H9 (cell line): ENCODE measurements at regions not wholly inside any gene's neighbourhood (a gene's known extent, or its start where the extent isn't known, plus 50 kb on each side); places are given as distances from the start of the nearest gene placed in this dataset.

Experiments used
- DNase-seq: peaks from one replicate; pipeline ENCODE4 v3.0.0-alpha.2; 2017
- H2AFZ ChIP-seq: one replicate; pipeline ENCODE4 v1.6.1; 2013; ENCODE audit warnings: mild to moderate bottlenecking, low read length, control low read depth, moderate library complexity
- H2AK5ac ChIP-seq: 2 replicates; pipeline ENCODE4 v1.6.1; 2013; ENCODE audit warnings: low read length, control low read depth, mixed read lengths; ENCODE audit not compliant: insufficient read length
- H2BK120ac ChIP-seq: one replicate; pipeline ENCODE4 v1.6.1; 2013; ENCODE audit warnings: low read depth, mild to moderate bottlenecking, low read length, control low read depth, inconsistent platforms; ENCODE audit not compliant: poor library complexity, severe bottlenecking
- H2BK12ac ChIP-seq: 2 replicates; pipeline ENCODE4 v1.6.1; 2013; ENCODE audit warnings: low read length, control low read depth, mixed read lengths, low read depth; ENCODE audit not compliant: insufficient read length
- H2BK15ac ChIP-seq: 2 replicates; pipeline ENCODE4 v1.6.1; 2013; ENCODE audit warnings: low read depth, low read length, control low read depth
- H2BK20ac ChIP-seq: one replicate; pipeline ENCODE4 v1.6.1; 2013; ENCODE audit warnings: low read depth, mild to moderate bottlenecking, low read length, control low read depth, inconsistent platforms; ENCODE audit not compliant: poor library complexity, severe bottlenecking
- H2BK5ac ChIP-seq: 2 replicates; pipeline ENCODE4 v1.6.1; 2013; ENCODE audit warnings: low read length, control low read depth, mixed read lengths; ENCODE audit not compliant: insufficient read length
- H3K14ac ChIP-seq: 2 replicates; pipeline ENCODE4 v1.6.1; 2013; ENCODE audit warnings: low read length, control low read depth; ENCODE audit not compliant: insufficient read depth
- H3K18ac ChIP-seq: 2 replicates; pipeline ENCODE4 v1.6.1; 2013; ENCODE audit warnings: low read depth, mild to moderate bottlenecking, mixed read lengths, low read length, control low read depth; ENCODE audit not compliant: insufficient read length
- H3K23ac ChIP-seq: 2 replicates; pipeline ENCODE4 v1.6.1; 2013; ENCODE audit warnings: low read length, control low read depth, mixed read lengths, low read depth; ENCODE audit not compliant: insufficient read length
- H3K23me2 ChIP-seq: 2 replicates; pipeline ENCODE4 v1.6.1; 2013; ENCODE audit warnings: low read depth, mild to moderate bottlenecking, mixed read lengths, low read length, control low read depth; ENCODE audit not compliant: insufficient read length, poor library complexity, severe bottlenecking
- H3K27ac ChIP-seq: 2 replicates; pipeline ENCODE4 v1.5.1; 2013; ENCODE audit warnings: low read length, control low read depth, mixed read lengths, low read depth; ENCODE audit not compliant: insufficient read length
- H3K27me3 ChIP-seq: 2 replicates; pipeline ENCODE4 v1.6.1; 2013; ENCODE audit warnings: low read length, control low read depth, inconsistent platforms; ENCODE audit not compliant: insufficient read depth
- H3K4ac ChIP-seq: 2 replicates; pipeline ENCODE4 v1.6.1; 2013; ENCODE audit warnings: low read depth, mild to moderate bottlenecking, control low read depth, inconsistent platforms, low read length, moderate library complexity
- H3K4me1 ChIP-seq: 2 replicates; pipeline ENCODE4 v1.6.1; 2013; ENCODE audit warnings: low read length, control low read depth, inconsistent platforms; ENCODE audit not compliant: insufficient read depth
- H3K4me2 ChIP-seq: 2 replicates; pipeline ENCODE4 v1.6.1; 2013; ENCODE audit warnings: low read length, control low read depth, mixed read lengths; ENCODE audit not compliant: insufficient read length, insufficient read depth
- H3K56ac ChIP-seq: 2 replicates; pipeline ENCODE4 v1.6.1; 2013; ENCODE audit warnings: low read depth, mild to moderate bottlenecking, mixed read lengths, low read length, control low read depth; ENCODE audit not compliant: insufficient read length
- H3K79me1 ChIP-seq: 2 replicates; pipeline ENCODE4 v1.6.1; 2013; ENCODE audit warnings: low read depth, mild to moderate bottlenecking, moderate library complexity, low read length, control low read depth, inconsistent platforms; ENCODE audit not compliant: insufficient read depth, poor library complexity, severe bottlenecking
- H3K79me2 ChIP-seq: 2 replicates; pipeline ENCODE4 v1.6.1; 2013; ENCODE audit warnings: low read length, control low read depth, inconsistent platforms; ENCODE audit not compliant: insufficient read depth
- H3K9ac ChIP-seq: 2 replicates; pipeline ENCODE4 v1.6.1; 2013; ENCODE audit warnings: low read length, control low read depth, mixed read lengths; ENCODE audit not compliant: insufficient read length; ENCODE audit errors: extremely low read depth
- H3K9me3 ChIP-seq: one replicate; pipeline ENCODE4 v1.6.1; 2013; ENCODE audit warnings: low read depth, low read length, inconsistent platforms; ENCODE audit not compliant: control insufficient read depth
- H3T11ph ChIP-seq: one replicate; pipeline ENCODE4 v1.6.1; 2013; ENCODE audit warnings: mild to moderate bottlenecking, low read length, control low read depth, inconsistent platforms
- H4K20me1 ChIP-seq: one replicate; pipeline ENCODE4 v1.6.1; 2013; ENCODE audit not compliant: control insufficient read depth, insufficient read length, insufficient read depth
- H4K5ac ChIP-seq: 2 replicates; pipeline ENCODE4 v1.6.1; 2013; ENCODE audit warnings: low read depth, mild to moderate bottlenecking, mixed read lengths, low read length, control low read depth; ENCODE audit not compliant: insufficient read length
- H4K8ac ChIP-seq: replicated peaks from 2 replicates; pipeline ENCODE4 v1.6.1; 2013; ENCODE audit warnings: low read length, control low read depth, mixed read lengths, low read depth; ENCODE audit not compliant: insufficient read length
- H4K91ac ChIP-seq: 2 replicates; pipeline ENCODE4 v1.6.1; 2013; ENCODE audit warnings: low read depth, mild to moderate bottlenecking, moderate library complexity, mixed read lengths, low read length, control low read depth; ENCODE audit not compliant: insufficient read length
- H3K27ac Mint-ChIP-seq, 3 experiments: 2 replicates in 2 of 3; 3 replicates in 1 of 3; pipeline ENCODE4 v1.8.0; 2020 to 2021; ENCODE audit warnings: mixed read lengths in 3 of 3, mild to moderate bottlenecking in 1 of 3, moderate library complexity in 1 of 3
- H3K27me3 Mint-ChIP-seq: 2 replicates; pipeline ENCODE4 v1.8.0; 2021; ENCODE audit warnings: low read depth, mild to moderate bottlenecking, moderate library complexity, mixed read lengths
- H3K36me3 Mint-ChIP-seq, 3 experiments: 2 replicates in 2 of 3; 3 replicates in 1 of 3; pipeline ENCODE4 v1.8.0; 2020 to 2021; ENCODE audit warnings: low read depth in 3 of 3, mixed read lengths in 3 of 3; ENCODE audit not compliant: insufficient read depth in 1 of 3
- H3K4me1 Mint-ChIP-seq, 2 experiments: 2 replicates each; pipeline ENCODE4 v1.8.0; 2020; ENCODE audit warnings: mixed read lengths in 2 of 2
- H3K4me3 Mint-ChIP-seq, 2 experiments: 2 replicates in 1 of 2; 3 replicates in 1 of 2; pipeline ENCODE4 v1.8.0; 2020 to 2021; ENCODE audit warnings: mild to moderate bottlenecking in 2 of 2, mixed read lengths in 2 of 2, moderate library complexity in 1 of 2
- H3K9me3 Mint-ChIP-seq, 2 experiments: 2 replicates in 1 of 2; 3 replicates in 1 of 2; pipeline ENCODE4 v1.8.0; 2020; ENCODE audit warnings: mild to moderate bottlenecking in 2 of 2, mixed read lengths in 2 of 2, moderate library complexity in 1 of 2
- WGBS: extraction: QIAGEN DNeasy Blood & Tissue Kit; methylation state at CpG from one replicate; pipeline ENCODE4 v1.1.7; 2013; ENCODE audit warnings: missing lambda C conversion rate, low lambda C conversion rate, mixed read lengths; ENCODE audit not compliant: insufficient read length; ENCODE audit errors: extremely low coverage; 5-methylcytosine and 5-hydroxymethylcytosine counted together
- TF ChIP-seq, protein P1 (sequence below): fragments of 200-600 bp; sonication (generic); conservative IDR thresholded peaks from 3 replicates; pipeline ENCODE4 v1.8.0; 2021; ENCODE audit warnings: antibody characterized with exemption, mild to moderate bottlenecking

DNA sequence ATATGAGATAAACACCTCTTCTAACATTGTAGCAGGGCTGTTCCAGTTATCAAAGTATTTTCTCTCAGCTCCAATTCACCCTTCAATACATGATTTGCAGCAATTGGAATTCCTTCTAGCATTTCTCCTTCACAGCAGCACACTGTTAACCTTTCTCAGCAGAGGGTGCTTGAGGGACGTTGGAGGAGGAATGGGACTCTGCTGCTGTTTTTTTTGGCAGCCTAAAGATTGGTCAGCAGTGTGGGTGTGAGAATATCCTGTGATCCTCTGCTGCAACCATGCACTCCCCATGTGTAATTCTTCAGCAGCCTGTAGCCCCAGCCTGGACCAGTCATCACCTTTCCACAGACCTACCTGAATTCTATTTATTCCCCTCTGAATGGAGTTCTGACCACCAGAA, 1708.9 kb upstream of the CELF4 start:
- H3K9me3 ChIP-seq, result no peaks in the 10 kb centered on the region
- H3K79me2 ChIP-seq, result no peaks in the 10 kb centered on the region
- TF ChIP-seq, protein P1, sequence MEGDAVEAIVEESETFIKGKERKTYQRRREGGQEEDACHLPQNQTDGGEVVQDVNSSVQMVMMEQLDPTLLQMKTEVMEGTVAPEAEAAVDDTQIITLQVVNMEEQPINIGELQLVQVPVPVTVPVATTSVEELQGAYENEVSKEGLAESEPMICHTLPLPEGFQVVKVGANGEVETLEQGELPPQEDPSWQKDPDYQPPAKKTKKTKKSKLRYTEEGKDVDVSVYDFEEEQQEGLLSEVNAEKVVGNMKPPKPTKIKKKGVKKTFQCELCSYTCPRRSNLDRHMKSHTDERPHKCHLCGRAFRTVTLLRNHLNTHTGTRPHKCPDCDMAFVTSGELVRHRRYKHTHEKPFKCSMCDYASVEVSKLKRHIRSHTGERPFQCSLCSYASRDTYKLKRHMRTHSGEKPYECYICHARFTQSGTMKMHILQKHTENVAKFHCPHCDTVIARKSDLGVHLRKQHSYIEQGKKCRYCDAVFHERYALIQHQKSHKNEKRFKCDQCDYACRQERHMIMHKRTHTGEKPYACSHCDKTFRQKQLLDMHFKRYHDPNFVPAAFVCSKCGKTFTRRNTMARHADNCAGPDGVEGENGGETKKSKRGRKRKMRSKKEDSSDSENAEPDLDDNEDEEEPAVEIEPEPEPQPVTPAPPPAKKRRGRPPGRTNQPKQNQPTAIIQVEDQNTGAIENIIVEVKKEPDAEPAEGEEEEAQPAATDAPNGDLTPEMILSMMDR, result no peak
- H2AFZ ChIP-seq, result no peak overlapping the region
- H3K36me3 Mint-ChIP-seq, result no peaks in the 10 kb centered on the region; a peak in 1 of 7 replicates
- H3K27ac Mint-ChIP-seq, result no peak overlapping the region
- no peak overlapping the region for H3K4ac ChIP-seq
- no peak overlapping the region for H3K23ac ChIP-seq
- H2BK5ac ChIP-seq, result no peak overlapping the region
- no peaks in the 10 kb centered on the region for H3K23me2 ChIP-seq
- no peak overlapping the region for H3K4me3 Mint-ChIP-seq
- no peak overlapping the region for H3K9ac ChIP-seq
- WGBS, result no CpG with 5 or more reads among the region's 1 CpG
- no peak overlapping the region for H3K18ac ChIP-seq
- no peak for DNase-seq
- H3K27me3 Mint-ChIP-seq, result no peaks in the 10 kb centered on the region
- no peak overlapping the region for H4K91ac ChIP-seq
- H3K27ac ChIP-seq, result no peak overlapping the region
- no peak overlapping the region for H2BK15ac ChIP-seq
- no peak overlapping the region for H3K4me2 ChIP-seq
- peaks cover 23 to 25% of the 10 kb centered on the region in 2 experiments for H3K4me1 Mint-ChIP-seq
- H2BK12ac ChIP-seq, result no peak overlapping the region
- H4K8ac ChIP-seq, result no peak overlapping the region
- no peaks in the 10 kb centered on the region for H3K79me1 ChIP-seq
- no peak overlapping the region for H3T11ph ChIP-seq
- no peak overlapping the region for H2BK20ac ChIP-seq
- no peak overlapping the region for H2AK5ac ChIP-seq
- no peaks in the 10 kb centered on the region for H4K20me1 ChIP-seq
- H3K27me3 ChIP-seq, result no peaks in the 10 kb centered on the region
- no peak overlapping the region for H3K14ac ChIP-seq
- no peak overlapping the region for H2BK120ac ChIP-seq
- no peak overlapping the region for H4K5ac ChIP-seq
- H3K4me1 ChIP-seq, result peaks cover 4% of the 10 kb centered on the region; the same call in 1 of the 2 replicates
- H3K56ac ChIP-seq, result no peak overlapping the region
- H3K9me3 Mint-ChIP-seq, result no peaks in the 10 kb centered on the region
